ENCODE measurements at regions not wholly inside any gene's neighbourhood (a gene's known extent, or its start where the extent isn't known, plus 50 kb on each side); places are given as distances from the start of the nearest gene placed in this dataset.

DNA sequence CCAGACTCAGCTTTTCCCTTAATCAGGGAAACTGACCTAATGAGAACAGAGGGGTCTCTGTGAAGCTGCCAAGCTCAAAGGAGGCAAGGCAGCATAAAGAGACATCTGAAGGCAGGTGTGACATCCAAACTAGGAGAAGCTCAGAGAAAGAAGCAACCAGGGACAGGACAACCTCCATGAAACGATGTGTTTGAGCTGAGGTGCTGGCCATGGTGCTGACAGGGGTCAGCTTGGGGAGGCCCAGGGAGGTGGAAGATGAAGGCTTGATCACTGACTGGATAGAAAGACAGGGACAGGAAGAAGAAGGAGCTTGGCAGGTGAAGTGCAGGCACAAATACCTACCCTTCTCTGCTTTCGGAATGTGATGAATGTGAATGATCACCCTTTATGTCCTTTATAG is 179.5 kb upstream of the NSMCE3 start:
- TF ChIP-seq, protein P1, sequence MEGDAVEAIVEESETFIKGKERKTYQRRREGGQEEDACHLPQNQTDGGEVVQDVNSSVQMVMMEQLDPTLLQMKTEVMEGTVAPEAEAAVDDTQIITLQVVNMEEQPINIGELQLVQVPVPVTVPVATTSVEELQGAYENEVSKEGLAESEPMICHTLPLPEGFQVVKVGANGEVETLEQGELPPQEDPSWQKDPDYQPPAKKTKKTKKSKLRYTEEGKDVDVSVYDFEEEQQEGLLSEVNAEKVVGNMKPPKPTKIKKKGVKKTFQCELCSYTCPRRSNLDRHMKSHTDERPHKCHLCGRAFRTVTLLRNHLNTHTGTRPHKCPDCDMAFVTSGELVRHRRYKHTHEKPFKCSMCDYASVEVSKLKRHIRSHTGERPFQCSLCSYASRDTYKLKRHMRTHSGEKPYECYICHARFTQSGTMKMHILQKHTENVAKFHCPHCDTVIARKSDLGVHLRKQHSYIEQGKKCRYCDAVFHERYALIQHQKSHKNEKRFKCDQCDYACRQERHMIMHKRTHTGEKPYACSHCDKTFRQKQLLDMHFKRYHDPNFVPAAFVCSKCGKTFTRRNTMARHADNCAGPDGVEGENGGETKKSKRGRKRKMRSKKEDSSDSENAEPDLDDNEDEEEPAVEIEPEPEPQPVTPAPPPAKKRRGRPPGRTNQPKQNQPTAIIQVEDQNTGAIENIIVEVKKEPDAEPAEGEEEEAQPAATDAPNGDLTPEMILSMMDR (IDR thresholded peaks at IDR 0.05; ENCODE audit: borderline replicate concordance, extremely low read depth, low read length, poor library complexity, severe bottlenecking), result no peak
- no peak for TF ChIP-seq EZH2 (IDR thresholded peaks at IDR 0.05; ENCODE audit: borderline replicate concordance, low read depth, low read length, severe bottlenecking)
